HEK293T (cell line): ENCODE measurements at regions not wholly inside any gene's neighbourhood (a gene's known extent, or its start where the extent isn't known, plus 50 kb on each side); places are given as distances from the start of the nearest gene placed in this dataset.
"Not testable (repeated sequence)": the region's sequence is repeated elsewhere in the genome, so short reads cannot be mapped to it uniquely, and the experiment has no call there.

ENCODE experiments used
- CTCF ChIA-PET: fragments of 350-600 bp; formaldehyde crosslinking; extraction: SDS; loops from one replicate; lab custom pipeline; 2021; ENCODE audit warnings: antibody characterized with exemption, inconsistent platforms; lab: Yijun Ruan, JAX
- POLR2A ChIA-PET: fragments of 350-600 bp; formaldehyde crosslinking; extraction: SDS; loops from one replicate; lab custom pipeline; 2020; ENCODE audit warnings: antibody characterized with exemption, inconsistent platforms; lab: Yijun Ruan, JAX
- DNase-seq: peaks from one replicate; pipeline ENCODE4 v3.0.0; 2012; ENCODE audit warnings: mixed read lengths; ENCODE audit errors: extremely low spot score
- ARNT ChIP-seq: fragments of 450-650 bp; IDR thresholded peaks from 2 replicates; pipeline ENCODE4 v1.6.1; 2017; ENCODE audit warnings: mild to moderate bottlenecking
- BHLHE40 ChIP-seq: fragments of 450-650 bp; IDR thresholded peaks from 2 replicates; pipeline ENCODE4 v1.6.1; 2016; ENCODE audit warnings: mild to moderate bottlenecking, moderate library complexity, borderline replicate concordance
- CTBP1 ChIP-seq: fragments of 450-650 bp; IDR thresholded peaks from 2 replicates; pipeline ENCODE4 v1.6.1; 2016; ENCODE audit warnings: borderline replicate concordance
- ELF4 ChIP-seq: fragments of 450-650 bp; IDR thresholded peaks from 2 replicates; pipeline ENCODE4 v1.6.1; 2017; ENCODE audit warnings: antibody characterized with exemption
- FOXA1 ChIP-seq: fragments of 450-650 bp; IDR thresholded peaks from 2 replicates; pipeline ENCODE4 v1.6.1; 2016; ENCODE audit warnings: mild to moderate bottlenecking
- FOXK2 ChIP-seq: fragments of 450-650 bp; IDR thresholded peaks from 2 replicates; pipeline ENCODE4 v1.6.1; 2016; ENCODE audit warnings: mild to moderate bottlenecking
- FOXM1 ChIP-seq: fragments of 450-650 bp; IDR thresholded peaks from 2 replicates; pipeline ENCODE4 v1.6.1; 2017; ENCODE audit warnings: mild to moderate bottlenecking, borderline replicate concordance
- HDGF ChIP-seq: fragments of 450-650 bp; IDR thresholded peaks from 2 replicates; pipeline ENCODE4 v1.6.1; 2017; ENCODE audit warnings: antibody characterized with exemption, borderline replicate concordance
- L3MBTL2 ChIP-seq: fragments of 450-650 bp; conservative IDR thresholded peaks from 2 replicates; pipeline ENCODE4 v1.6.1; 2016; ENCODE audit warnings: mild to moderate bottlenecking
- LEF1 ChIP-seq: fragments of 450-650 bp; IDR thresholded peaks from 2 replicates; pipeline ENCODE4 v1.6.1; 2017; ENCODE audit warnings: mild to moderate bottlenecking, borderline replicate concordance
- NFRKB ChIP-seq: fragments of 450-650 bp; IDR thresholded peaks from 2 replicates; pipeline ENCODE4 v1.6.1; 2016; ENCODE audit warnings: mild to moderate bottlenecking, moderate library complexity
- PKNOX1 ChIP-seq: fragments of 450-650 bp; IDR thresholded peaks from 2 replicates; pipeline ENCODE4 v1.6.1; 2016
- SP1 ChIP-seq: fragments of 450-650 bp; IDR thresholded peaks from 2 replicates; pipeline ENCODE4 v1.6.1; 2017
- SUZ12 ChIP-seq: fragments of 450-650 bp; IDR thresholded peaks from 2 replicates; pipeline ENCODE4 v1.6.1; 2016; ENCODE audit warnings: mild to moderate bottlenecking
- TARDBP ChIP-seq: fragments of 450-650 bp; IDR thresholded peaks from 2 replicates; pipeline ENCODE4 v1.6.1; 2016
- ZNF384 ChIP-seq: fragments of 450-650 bp; IDR thresholded peaks from 2 replicates; pipeline ENCODE4 v1.6.1; 2016

- peak; percentile 98 for TF ChIP-seq ZNF384
- DNase-seq, result peak; percentile 28
- CTCF ChIA-PET, result interaction anchor here (0.6 to 1.6 kb wide), 8 partner anchors 27 to 1268 kb away, joined by 3 to 6 read pairs (median 4); no protein-coding TSS in a partner anchor
- POLR2A ChIA-PET, result not testable (repeated sequence)
These were observed 76.3 kb upstream of the KCNAB1 start for GRCh38 chr3:156043832-156044633.

GRCh38 chr3:156044634-156044975 lies 75.8 kb upstream of the KCNAB1 start:
- CTCF ChIA-PET, result interaction anchor here (1.1 to 1.6 kb wide), 2 partner anchors 27 to 130 kb away, joined by 4 read pairs; no protein-coding TSS in a partner anchor
- no peak for DNase-seq
- POLR2A ChIA-PET, result no interaction called here
- TF ChIP-seq LEF1 (no peak), ELF4 (no peak), PKNOX1 (no peak), HDGF (no peak), FOXA1 (no peak), ZNF384 (no peak), L3MBTL2 (no peak), NFRKB (no peak), SUZ12 (no peak), FOXK2 (no peak), TARDBP (no peak), FOXM1 (no peak), BHLHE40 (no peak), ARNT (no peak), SP1 (no peak), CTBP1 (no peak)

- POLR2A ChIA-PET, CTCF ChIA-PET, DNase-seq: not testable (repeated sequence)
These were observed 71.9 kb upstream of the KCNAB1 start for GRCh38 chr3:156048483-156048882.

- POLR2A ChIA-PET, result no interaction called here
- DNase-seq, result no peak
- CTCF ChIA-PET, result no interaction called here
- no peak for TF ChIP-seq BHLHE40
- no peak for TF ChIP-seq ARNT
- no peak for TF ChIP-seq NFRKB
- TF ChIP-seq ELF4, result no peak
- no peak for TF ChIP-seq TARDBP
- no peak for TF ChIP-seq FOXA1
- TF ChIP-seq PKNOX1, result no peak
- TF ChIP-seq CTBP1, result no peak
- TF ChIP-seq SP1, result no peak
- no peak for TF ChIP-seq FOXK2
- TF ChIP-seq LEF1, result no peak
- no peak for TF ChIP-seq ZNF384
- no peak for TF ChIP-seq FOXM1
- TF ChIP-seq SUZ12, result no peak
- TF ChIP-seq HDGF, result no peak
These were observed 69.5 kb upstream of the KCNAB1 start for GRCh38 chr3:156050918-156051317.

GRCh38 chr3:156051651-156052050 lies 68.7 kb upstream of the KCNAB1 start:
- TF ChIP-seq SUZ12 (no peak), SP1 (no peak), ELF4 (no peak), PKNOX1 (no peak), CTBP1 (no peak), ARNT (no peak), TARDBP (no peak), L3MBTL2 (no peak), BHLHE40 (no peak), HDGF (no peak), NFRKB (no peak), FOXA1 (no peak), ZNF384 (no peak), FOXK2 (no peak), FOXM1 (no peak)
- POLR2A ChIA-PET, result no interaction called here
- no peak for DNase-seq
- CTCF ChIA-PET, result no interaction called here

- ChIA-PET CTCF (no interaction called here), POLR2A (no interaction called here)
- no peak for DNase-seq
- no peak for TF ChIP-seq TARDBP
- TF ChIP-seq SP1, result no peak
- TF ChIP-seq L3MBTL2, result no peak
- TF ChIP-seq FOXM1, result no peak
- no peak for TF ChIP-seq FOXK2
- no peak for TF ChIP-seq SUZ12
- TF ChIP-seq NFRKB, result no peak
- TF ChIP-seq PKNOX1, result no peak
- no peak for TF ChIP-seq CTBP1
These were observed 68.3 kb upstream of the KCNAB1 start for GRCh38 chr3:156052115-156052514.
